Ovary (tissue), 7 donors: ENCODE measurements at regions not wholly inside any gene's neighbourhood (a gene's known extent, or its start where the extent isn't known, plus 50 kb on each side); places are given as distances from the start of the nearest gene placed in this dataset.

ENCODE experiments used
- DNase-seq, 5 donors: peaks; one replicate each; pipeline ENCODE4 v3.0.0-alpha.2; 2019 to 2020
- H3K27ac ChIP-seq, 2 donors: fragments of 200-600 bp; one replicate each; pipeline versions ENCODE4 v1.5.1 to v1.8.0; 2019 to 2022
- H3K27me3 ChIP-seq: fragments of 200-600 bp; one replicate; pipeline ENCODE4 v1.8.0; 2022
- H3K36me3 ChIP-seq: fragments of 200-600 bp; sonication (generic); one replicate; pipeline ENCODE4 v1.5.1; 2019
- H3K4me1 ChIP-seq: one replicate; pipeline ENCODE4 v1.8.1; 2013; ENCODE audit warnings: mild to moderate bottlenecking, moderate library complexity; ENCODE audit not compliant: insufficient read depth
- H3K4me3 ChIP-seq: fragments of 200-600 bp; sonication (generic); one replicate; pipeline ENCODE4 v1.5.1; 2017
- H3K9me3 ChIP-seq, 2 donors: fragments of 200-600 bp in 1 of 2; sonication (generic) in 1 of 2; one replicate each; pipeline versions ENCODE4 v1.5.1 to v1.8.1; 2013 to 2019; ENCODE audit warnings: mild to moderate bottlenecking in 1 of 2, moderate library complexity in 1 of 2
- EP300 ChIP-seq: sonication (generic); formaldehyde crosslinking; IDR thresholded peaks from one replicate; pipeline ENCODE4 v1.6.1; 2017; ENCODE audit warnings: antibody characterized with exemption
- POLR2A ChIP-seq: fragments of 450-650 bp; IDR thresholded peaks from one replicate; pipeline ENCODE4 v1.6.1; 2017; ENCODE audit warnings: antibody characterized with exemption, mild to moderate bottlenecking, moderate library complexity
- WGBS, 3 donors: extraction: QIAGEN DNeasy Blood & Tissue Kit in 1 of 3; methylation state at CpG; one replicate each; pipeline versions ENCODE4 v1.1.5 to v1.1.7; 2013 to 2017; 5-methylcytosine and 5-hydroxymethylcytosine counted together
- intact Hi-C, 4 donors: fragments of 100-400 bp; cut with DNase I; formaldehyde crosslinking; loops; one replicate each; pipeline versions ENCODE4 v1.11.0 to v1.15.1; 2022 to 2023
- TF ChIP-seq, protein P1 (sequence below), 3 donors: fragments of 450-650 bp in 2 of 3; fragments of 200-600 bp in 1 of 3; IDR thresholded peaks; one replicate each; pipeline versions ENCODE4 v1.5.1 to v1.8.0; 2016 to 2022; ENCODE audit warnings: antibody characterized with exemption in 3 of 3, mild to moderate bottlenecking in 1 of 3
- donor health status: DM: no; HTN: no; CAD: no; lungs with moderate emphysema.
- donor health status: DM: no; HTN: no; CAD: no.
- donor health status: Bipolar disorder and iron deficiency.
- donor health status: DM: no; HTN: no; CAD: no.
- donor health status: DM: yes; HTN: yes; CAD: no.

DNA sequence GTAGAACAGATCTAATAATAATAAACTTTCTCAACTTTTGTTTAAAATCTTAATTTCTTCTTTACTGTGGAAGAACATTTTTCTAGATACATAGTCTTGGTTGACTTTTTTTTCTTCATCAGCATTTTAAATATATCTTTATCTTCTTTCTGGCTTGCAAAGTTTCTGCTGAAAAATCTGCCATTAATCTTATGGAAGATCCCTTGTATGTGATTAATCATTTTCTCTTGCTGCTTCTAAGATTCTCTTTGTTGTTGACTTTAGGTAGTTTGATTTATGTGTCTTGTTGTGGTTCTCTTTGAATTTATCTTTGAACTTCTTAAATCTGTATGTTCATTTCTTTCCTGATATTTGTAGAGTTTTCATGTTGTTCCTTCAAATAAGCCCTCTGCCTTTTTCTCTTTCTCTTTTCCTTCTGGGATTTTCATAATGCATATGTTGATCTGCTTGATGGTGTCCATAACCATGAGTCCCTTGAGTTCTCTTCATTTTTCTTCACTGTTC lies 657.6 kb upstream of the CXADR start:
- DNase-seq: no peak
- no peak for TF ChIP-seq POLR2A
- TF ChIP-seq EP300: no peak
- TF ChIP-seq, protein P1, sequence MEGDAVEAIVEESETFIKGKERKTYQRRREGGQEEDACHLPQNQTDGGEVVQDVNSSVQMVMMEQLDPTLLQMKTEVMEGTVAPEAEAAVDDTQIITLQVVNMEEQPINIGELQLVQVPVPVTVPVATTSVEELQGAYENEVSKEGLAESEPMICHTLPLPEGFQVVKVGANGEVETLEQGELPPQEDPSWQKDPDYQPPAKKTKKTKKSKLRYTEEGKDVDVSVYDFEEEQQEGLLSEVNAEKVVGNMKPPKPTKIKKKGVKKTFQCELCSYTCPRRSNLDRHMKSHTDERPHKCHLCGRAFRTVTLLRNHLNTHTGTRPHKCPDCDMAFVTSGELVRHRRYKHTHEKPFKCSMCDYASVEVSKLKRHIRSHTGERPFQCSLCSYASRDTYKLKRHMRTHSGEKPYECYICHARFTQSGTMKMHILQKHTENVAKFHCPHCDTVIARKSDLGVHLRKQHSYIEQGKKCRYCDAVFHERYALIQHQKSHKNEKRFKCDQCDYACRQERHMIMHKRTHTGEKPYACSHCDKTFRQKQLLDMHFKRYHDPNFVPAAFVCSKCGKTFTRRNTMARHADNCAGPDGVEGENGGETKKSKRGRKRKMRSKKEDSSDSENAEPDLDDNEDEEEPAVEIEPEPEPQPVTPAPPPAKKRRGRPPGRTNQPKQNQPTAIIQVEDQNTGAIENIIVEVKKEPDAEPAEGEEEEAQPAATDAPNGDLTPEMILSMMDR (IDR thresholded peaks at IDR 0.05): no peak
- Histone ChIP-seq H3K4me3 (no peak overlapping the region), H3K27me3 (no peaks in the 10 kb centered on the region), H3K4me1 (no peaks in the 10 kb centered on the region), H3K27ac (no peak overlapping the region), H3K9me3 (no peaks in the 10 kb centered on the region), H3K36me3 (no peaks in the 10 kb centered on the region)
- intact Hi-C loops: no loop called here

DNA sequence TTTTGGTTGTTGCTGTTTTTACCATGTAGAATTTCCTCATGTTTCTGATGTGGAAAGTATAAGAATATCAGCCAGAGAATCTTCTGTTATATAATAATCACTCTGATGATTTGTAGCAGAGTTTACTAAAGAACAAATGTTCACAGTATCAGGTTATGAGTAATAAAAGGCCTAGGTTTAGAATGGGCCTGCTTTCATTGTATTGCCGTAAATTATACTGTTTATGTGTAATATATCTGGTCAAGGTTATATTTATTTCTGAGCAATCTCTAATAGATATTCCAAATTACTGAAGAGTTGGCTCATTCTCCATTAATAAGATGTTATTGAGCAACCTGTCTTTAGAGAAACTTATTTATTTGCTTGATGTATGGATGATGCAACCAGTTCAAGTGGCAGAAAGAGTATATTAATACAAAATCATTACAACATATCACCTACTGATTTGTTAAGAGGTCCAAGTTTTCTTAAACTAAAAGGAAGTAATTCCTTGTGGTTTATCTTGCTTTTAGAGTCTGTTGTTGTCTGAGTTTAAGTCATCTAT lies 649.4 kb upstream of the CXADR start:
- intact Hi-C loops: no loop called here
- Histone ChIP-seq H3K27ac (no peak overlapping the region), H3K4me3 (no peak overlapping the region), H3K9me3 (no peaks in the 10 kb centered on the region), H3K4me1 (no peaks in the 10 kb centered on the region), H3K36me3 (no peaks in the 10 kb centered on the region), H3K27me3 (no peaks in the 10 kb centered on the region)
- TF ChIP-seq POLR2A (no peak), EP300 (no peak)
- TF ChIP-seq, protein P1 (IDR thresholded peaks at IDR 0.05): no peak
- DNase-seq: no peak
- WGBS, 3 donors: 76 to 93% (median 89%) methylated on average over 1 of the region's 1 CpG

DNA sequence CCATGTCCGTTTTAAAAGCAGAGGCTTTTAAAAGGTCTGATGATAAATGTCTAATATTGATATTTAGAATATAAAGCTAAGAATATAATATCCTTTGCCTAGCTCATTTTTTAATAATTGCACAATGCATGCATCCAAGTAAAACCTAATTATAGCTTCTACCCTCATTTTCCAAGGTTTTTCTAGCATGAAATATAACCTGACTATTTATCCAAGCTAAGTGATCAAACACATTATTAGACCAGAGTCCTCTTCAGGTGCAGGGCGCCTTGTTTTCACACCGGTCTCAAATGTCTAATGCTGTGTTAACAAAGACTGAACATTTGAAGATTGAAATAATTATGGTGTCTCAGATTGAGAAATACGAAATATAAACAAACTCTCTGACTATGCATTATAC lies 648.9 kb upstream of the CXADR start:
- no peaks in the 10 kb centered on the region for H3K27me3 ChIP-seq
- no peaks in the 10 kb centered on the region for H3K9me3 ChIP-seq

DNA sequence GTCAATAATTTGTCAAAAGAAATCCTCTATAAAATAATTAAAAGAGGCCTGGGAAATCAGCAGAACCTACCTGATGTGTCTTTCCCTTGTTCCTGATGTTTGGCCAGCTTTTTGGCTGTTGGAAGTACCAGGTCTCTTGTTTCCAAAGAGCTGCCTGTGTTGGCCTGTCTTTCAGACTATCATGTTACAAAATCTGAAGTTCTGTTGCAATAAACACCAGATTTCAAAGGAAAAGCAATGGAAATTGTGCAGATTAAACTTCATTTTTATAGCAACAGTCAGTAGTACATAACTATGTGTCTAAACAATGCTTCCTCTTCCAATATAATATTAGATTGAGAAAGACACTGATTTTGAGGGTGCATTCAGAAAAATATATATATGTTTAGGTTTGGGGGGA lies 647.2 kb upstream of the CXADR start:
- DNase-seq: no peak
- no peaks in the 10 kb centered on the region for H3K36me3 ChIP-seq
- no peaks in the 10 kb centered on the region for H3K4me1 ChIP-seq
- no peak overlapping the region for H3K4me3 ChIP-seq
- H3K9me3 ChIP-seq: no peaks in the 10 kb centered on the region
- intact Hi-C loops: no loop called here
- H3K27me3 ChIP-seq: no peaks in the 10 kb centered on the region
- no peak overlapping the region for H3K27ac ChIP-seq
- TF ChIP-seq, protein P1 (IDR thresholded peaks at IDR 0.05): no peak
- TF ChIP-seq POLR2A: no peak
- TF ChIP-seq EP300: no peak

More for the DNA sequence above, 648.9 kb upstream of the CXADR start:
- no peaks in the 10 kb centered on the region for H3K4me1 ChIP-seq
- H3K4me3 ChIP-seq: no peak overlapping the region
- 86 to 87% (median 87%) methylated on average over 4 of the region's 4 CpGs for WGBS, 3 donors
- TF ChIP-seq POLR2A: no peak
- TF ChIP-seq EP300: no peak
- TF ChIP-seq, protein P1 (IDR thresholded peaks at IDR 0.05): no peak
- H3K27ac ChIP-seq: no peak overlapping the region
- no peaks in the 10 kb centered on the region for H3K36me3 ChIP-seq
- intact Hi-C loops: no loop called here
- DNase-seq: no peak
